ENCODE measurements at regions not wholly inside any gene's neighbourhood (a gene's known extent, or its start where the extent isn't known, plus 50 kb on each side); places are given as distances from the start of the nearest gene placed in this dataset.
A peak's percentile ranks its signal among the peaks of the same experiment; 100 is the strongest.

DNA sequence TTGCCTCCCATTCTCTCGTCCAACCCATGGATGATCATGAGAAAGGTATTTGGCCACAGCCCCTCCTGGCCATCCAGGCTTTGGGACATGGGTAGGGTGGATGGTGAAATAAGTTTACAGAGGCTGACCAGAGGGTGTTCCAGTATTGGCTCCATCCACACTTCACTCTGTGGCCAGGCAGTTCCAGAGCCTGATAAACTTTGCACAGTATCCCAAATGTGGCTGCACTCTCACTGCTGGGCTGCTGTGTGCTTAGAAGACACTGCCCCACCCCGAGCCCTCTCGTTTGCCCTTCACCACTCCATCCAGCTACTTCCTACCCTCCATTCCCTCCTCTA, 72.0 kb upstream of the ZMIZ1 start:
- Histone ChIP-seq H3K36me3 (ENCODE audit: control insufficient read depth in 2 of 2, insufficient read depth in 2 of 2, low read length in 1 of 2) (no peaks in the 10 kb centered on the region), H3K27ac (ENCODE audit: low read depth in 2 of 2, low read length in 1 of 2) (no peak overlapping the region), H3K27me3 (ENCODE audit: control insufficient read depth in 1 of 2, insufficient read depth in 2 of 2, low read length in 2 of 2) (no peaks in the 10 kb centered on the region), H3K4me3 (ENCODE audit: low read depth in 1 of 2, low read length in 2 of 2) (no peak overlapping the region), H3K9me3 (ENCODE audit: control insufficient read depth in 2 of 2, insufficient read depth in 1 of 2, low read depth in 1 of 2, low read length in 1 of 2) (no peaks in the 10 kb centered on the region), H3K4me1 (ENCODE audit: control insufficient read depth in 2 of 2, insufficient read depth in 2 of 2, low read length in 1 of 2) (peaks cover 0 to 2% of the 10 kb centered on the region in 2 donors)
- WGBS, 2 donors = 80 to 91% methylated on average over 3 of the region's 3 CpGs

- Histone ChIP-seq H3K27me3 (ENCODE audit: control insufficient read depth in 1 of 2, insufficient read depth in 2 of 2, low read length in 2 of 2) (no peaks in the 10 kb centered on the region), H3K4me3 (ENCODE audit: low read depth in 1 of 2, low read length in 2 of 2) (no peak overlapping the region), H3K9me3 (ENCODE audit: control insufficient read depth in 2 of 2, insufficient read depth in 1 of 2, low read depth in 1 of 2, low read length in 1 of 2) (no peaks in the 10 kb centered on the region), H3K36me3 (ENCODE audit: control insufficient read depth in 2 of 2, insufficient read depth in 2 of 2, low read length in 1 of 2) (no peaks in the 10 kb centered on the region), H3K4me1 (ENCODE audit: control insufficient read depth in 2 of 2, insufficient read depth in 2 of 2, low read length in 1 of 2) (no peaks in the 10 kb centered on the region), H3K27ac (ENCODE audit: low read depth in 2 of 2, low read length in 1 of 2) (no peak overlapping the region)
- 59 to 64% methylated on average over 10 of the region's 10 CpGs for WGBS, 2 donors
Measured at GRCh38 chr10:78997635-78998618, 70.8 kb upstream of the ZMIZ1 start.

GRCh38 chr10:79001082-79001885, 67.5 kb upstream of the ZMIZ1 start:
- peak overlapping the region; percentile 29 to 69 for H3K27ac ChIP-seq (ENCODE audit: low read depth in 2 of 2, low read length in 1 of 2)

DNA sequence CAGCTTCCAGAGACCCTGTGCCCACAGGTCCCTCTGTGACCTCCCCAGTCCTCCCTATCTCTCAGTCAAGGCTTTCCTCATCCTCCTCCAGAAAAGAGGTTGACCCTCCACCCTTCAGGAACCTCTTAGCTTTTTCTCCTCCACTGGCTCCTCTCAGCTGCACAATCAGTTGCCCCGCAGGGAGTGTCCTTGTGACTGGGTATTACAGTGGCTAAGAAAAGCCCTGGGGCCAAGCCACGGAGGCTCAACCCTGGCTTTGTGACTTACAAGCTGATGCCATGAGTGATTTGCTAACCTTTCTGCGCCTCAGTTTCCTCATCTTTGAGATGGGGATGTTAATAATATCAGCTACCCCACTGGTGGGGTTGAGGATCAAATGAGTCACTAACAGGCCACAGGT, 66.4 kb upstream of the ZMIZ1 start:
- H3K4me1 ChIP-seq (ENCODE audit: control insufficient read depth in 2 of 2, insufficient read depth in 2 of 2, low read length in 1 of 2) = peaks cover 0 to 6% of the 10 kb centered on the region in 2 donors

More at GRCh38 chr10:79001082-79001885, 67.5 kb upstream of the ZMIZ1 start:
- H3K36me3 ChIP-seq (ENCODE audit: control insufficient read depth in 2 of 2, insufficient read depth in 2 of 2, low read length in 1 of 2) = no peaks in the 10 kb centered on the region
- WGBS, 2 donors = 63 to 76% methylated on average over 10 of the region's 10 CpGs
- H3K9me3 ChIP-seq (ENCODE audit: control insufficient read depth in 2 of 2, insufficient read depth in 1 of 2, low read depth in 1 of 2, low read length in 1 of 2) = no peaks in the 10 kb centered on the region
- no peaks in the 10 kb centered on the region for H3K27me3 ChIP-seq (ENCODE audit: control insufficient read depth in 1 of 2, insufficient read depth in 2 of 2, low read length in 2 of 2)
- no peak overlapping the region for H3K4me3 ChIP-seq (ENCODE audit: low read depth in 1 of 2, low read length in 2 of 2)
- H3K4me1 ChIP-seq (ENCODE audit: control insufficient read depth in 2 of 2, insufficient read depth in 2 of 2, low read length in 1 of 2) = peaks cover 0 to 6% of the 10 kb centered on the region in 2 donors

DNA sequence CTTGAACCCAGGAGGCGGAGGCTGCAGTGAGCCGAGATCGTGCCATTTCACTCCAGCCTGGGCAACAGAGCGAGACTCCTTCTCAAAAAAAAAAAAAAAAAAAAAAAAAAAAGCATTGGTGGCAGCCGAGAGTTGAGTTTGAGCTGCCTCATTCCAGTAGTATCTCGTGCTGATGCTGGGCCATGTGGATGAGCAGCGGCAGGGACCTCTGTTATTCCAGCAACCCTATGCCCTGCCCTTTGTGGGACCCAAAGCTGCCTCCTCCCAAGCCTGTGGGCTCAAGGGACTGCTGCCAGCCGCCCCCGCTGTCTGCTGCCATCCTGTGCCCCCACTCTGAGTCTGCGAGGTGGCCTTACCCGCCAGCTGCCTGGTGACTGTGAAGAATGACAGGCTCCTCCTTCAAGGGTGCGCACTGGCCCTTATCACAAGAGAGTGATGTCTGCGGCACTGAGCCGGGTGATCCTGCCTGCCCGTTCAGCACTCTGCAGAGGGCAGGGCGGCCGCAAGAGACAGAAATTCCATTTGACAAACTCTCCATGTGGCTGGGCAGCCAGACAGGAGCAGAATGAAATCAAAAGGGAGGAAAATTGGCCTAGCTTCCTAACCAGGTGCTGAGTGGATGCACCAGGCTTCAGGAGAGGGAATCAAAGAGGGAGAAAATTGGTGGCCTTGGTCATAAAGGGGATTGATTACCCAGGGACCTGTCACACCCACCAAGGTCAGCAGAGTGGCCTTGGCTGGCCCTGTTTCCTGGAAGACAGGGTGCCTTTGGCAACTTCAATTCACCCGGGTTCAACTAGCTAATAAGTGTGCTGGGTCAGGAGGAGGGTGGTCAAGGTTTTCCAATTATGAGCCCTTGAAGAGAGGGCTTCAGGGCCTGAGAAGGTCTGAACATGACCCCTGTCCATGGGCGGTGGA, 65.3 kb upstream of the ZMIZ1 start:
- H3K9me3 ChIP-seq (ENCODE audit: control insufficient read depth in 2 of 2, insufficient read depth in 1 of 2, low read depth in 1 of 2, low read length in 1 of 2) = no peaks in the 10 kb centered on the region
- no peak overlapping the region for H3K4me3 ChIP-seq (ENCODE audit: low read depth in 1 of 2, low read length in 2 of 2)
- H3K27me3 ChIP-seq (ENCODE audit: control insufficient read depth in 1 of 2, insufficient read depth in 2 of 2, low read length in 2 of 2) = no peaks in the 10 kb centered on the region
- WGBS, 2 donors = 74 to 83% methylated on average over 19 of the region's 19 CpGs
- peak overlapping the region; percentile 83 to 84 for H3K27ac ChIP-seq (ENCODE audit: low read depth in 2 of 2, low read length in 1 of 2)
- H3K4me1 ChIP-seq (ENCODE audit: control insufficient read depth in 2 of 2, insufficient read depth in 2 of 2, low read length in 1 of 2) = peaks cover 0 to 6% of the 10 kb centered on the region in 2 donors
- H3K36me3 ChIP-seq (ENCODE audit: control insufficient read depth in 2 of 2, insufficient read depth in 2 of 2, low read length in 1 of 2) = no peaks in the 10 kb centered on the region

More for the DNA sequence above, 66.4 kb upstream of the ZMIZ1 start:
- Histone ChIP-seq H3K9me3 (ENCODE audit: control insufficient read depth in 2 of 2, insufficient read depth in 1 of 2, low read depth in 1 of 2, low read length in 1 of 2) (no peaks in the 10 kb centered on the region), H3K27me3 (ENCODE audit: control insufficient read depth in 1 of 2, insufficient read depth in 2 of 2, low read length in 2 of 2) (no peaks in the 10 kb centered on the region), H3K4me3 (ENCODE audit: low read depth in 1 of 2, low read length in 2 of 2) (no peak overlapping the region), H3K27ac (ENCODE audit: low read depth in 2 of 2, low read length in 1 of 2) (peak overlapping the region; percentile 21 to 77), H3K36me3 (ENCODE audit: control insufficient read depth in 2 of 2, insufficient read depth in 2 of 2, low read length in 1 of 2) (no peaks in the 10 kb centered on the region)
- WGBS, 2 donors = 77 to 78% methylated on average over 3 of the region's 3 CpGs

- Histone ChIP-seq H3K9me3 (ENCODE audit: control insufficient read depth in 2 of 2, insufficient read depth in 1 of 2, low read depth in 1 of 2, low read length in 1 of 2) (no peaks in the 10 kb centered on the region), H3K36me3 (ENCODE audit: control insufficient read depth in 2 of 2, insufficient read depth in 2 of 2, low read length in 1 of 2) (no peaks in the 10 kb centered on the region), H3K4me3 (ENCODE audit: low read depth in 1 of 2, low read length in 2 of 2) (no peak overlapping the region), H3K4me1 (ENCODE audit: control insufficient read depth in 2 of 2, insufficient read depth in 2 of 2, low read length in 1 of 2) (peaks cover 0 to 6% of the 10 kb centered on the region in 2 donors), H3K27ac (ENCODE audit: low read depth in 2 of 2, low read length in 1 of 2) (peak overlapping the region; percentile 88 to 95), H3K27me3 (ENCODE audit: control insufficient read depth in 1 of 2, insufficient read depth in 2 of 2, low read length in 2 of 2) (no peaks in the 10 kb centered on the region)
- 49 to 54% methylated on average over 5 of the region's 5 CpGs for WGBS, 2 donors
Measured at GRCh38 chr10:79004311-79004710, 64.5 kb upstream of the ZMIZ1 start.

DNA sequence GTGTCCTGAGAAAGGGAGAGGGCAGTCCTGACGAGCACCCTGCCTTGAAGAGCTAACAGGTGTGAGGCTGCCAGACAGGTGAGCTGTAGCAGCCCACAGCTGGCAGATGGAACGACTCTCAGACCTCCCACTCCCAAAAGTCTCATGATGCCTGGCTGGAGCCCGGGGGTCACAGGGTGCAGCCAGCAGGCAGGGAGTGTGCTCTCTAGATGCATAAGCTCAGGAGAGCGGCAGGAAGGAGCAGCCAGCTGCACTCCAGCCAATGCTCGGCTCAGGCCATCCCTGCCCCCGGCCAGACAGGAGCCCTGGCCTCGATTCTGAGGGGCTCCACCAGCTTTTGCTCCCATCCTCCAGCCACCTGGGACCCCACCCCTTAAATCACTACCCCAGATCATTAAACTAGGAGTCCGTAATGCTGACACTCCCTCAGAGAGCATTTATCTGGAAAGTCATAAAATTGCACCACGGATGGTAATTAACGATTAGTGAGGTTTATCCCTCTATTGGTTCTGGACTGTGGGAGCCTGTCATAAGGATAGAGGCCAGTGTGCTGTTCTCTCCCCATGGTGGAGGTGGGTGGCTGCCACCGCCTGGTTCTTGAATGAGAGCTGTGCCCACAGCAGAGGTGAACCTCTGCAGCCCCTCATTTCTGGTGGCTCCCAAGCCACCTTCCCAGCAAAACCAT, 63.5 kb upstream of the ZMIZ1 start:
- WGBS, 2 donors = 64 to 67% methylated on average over 11 of the region's 11 CpGs
- H3K27ac ChIP-seq (ENCODE audit: low read depth in 2 of 2, low read length in 1 of 2) = peak overlapping the region; percentile 88 to 95

DNA sequence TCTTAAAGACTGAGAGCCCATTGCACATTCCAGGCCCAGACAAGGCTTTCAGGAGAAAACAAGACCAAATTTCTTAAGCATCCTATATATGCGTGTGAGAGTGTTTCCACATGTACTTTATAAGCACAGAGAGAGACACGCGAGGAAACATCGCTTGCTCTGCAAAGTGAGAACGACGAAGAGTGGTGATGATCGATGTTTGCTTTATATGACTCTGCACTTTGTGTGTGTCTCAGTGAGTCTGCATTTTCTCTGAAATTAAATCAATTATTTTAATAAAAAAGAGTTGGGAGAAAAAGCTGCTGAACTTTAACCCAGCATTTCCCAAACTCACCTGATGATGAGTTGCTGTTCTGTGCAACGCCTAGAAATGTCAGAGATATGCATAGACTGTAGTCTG, 61.7 kb upstream of the ZMIZ1 start:
- H3K36me3 ChIP-seq (ENCODE audit: control insufficient read depth in 2 of 2, insufficient read depth in 2 of 2, low read length in 1 of 2) = no peaks in the 10 kb centered on the region
- no peaks in the 10 kb centered on the region for H3K9me3 ChIP-seq (ENCODE audit: control insufficient read depth in 2 of 2, insufficient read depth in 1 of 2, low read depth in 1 of 2, low read length in 1 of 2)
- no peaks in the 10 kb centered on the region for H3K27me3 ChIP-seq (ENCODE audit: control insufficient read depth in 1 of 2, insufficient read depth in 2 of 2, low read length in 2 of 2)
- H3K27ac ChIP-seq (ENCODE audit: low read depth in 2 of 2, low read length in 1 of 2) = no peak overlapping the region
- H3K4me3 ChIP-seq (ENCODE audit: low read depth in 1 of 2, low read length in 2 of 2) = no peak overlapping the region
- H3K4me1 ChIP-seq (ENCODE audit: control insufficient read depth in 2 of 2, insufficient read depth in 2 of 2, low read length in 1 of 2) = peaks cover 0 to 6% of the 10 kb centered on the region in 2 donors
- whole genome bisulfite sequencing, 2 donors = 90 to 94% methylated on average over 8 of the region's 8 CpGs

More for the DNA sequence above, 63.5 kb upstream of the ZMIZ1 start:
- Histone ChIP-seq H3K9me3 (ENCODE audit: control insufficient read depth in 2 of 2, insufficient read depth in 1 of 2, low read depth in 1 of 2, low read length in 1 of 2) (no peaks in the 10 kb centered on the region), H3K27me3 (ENCODE audit: control insufficient read depth in 1 of 2, insufficient read depth in 2 of 2, low read length in 2 of 2) (no peaks in the 10 kb centered on the region), H3K36me3 (ENCODE audit: control insufficient read depth in 2 of 2, insufficient read depth in 2 of 2, low read length in 1 of 2) (no peaks in the 10 kb centered on the region), H3K4me1 (ENCODE audit: control insufficient read depth in 2 of 2, insufficient read depth in 2 of 2, low read length in 1 of 2) (peaks cover 0 to 6% of the 10 kb centered on the region in 2 donors), H3K4me3 (ENCODE audit: low read depth in 1 of 2, low read length in 2 of 2) (no peak overlapping the region)

All from esophagus (tissue), 2 donors.